Parathyroid adenoma (tissue), 2 donors: ENCODE measurements at regions not wholly inside any gene's neighbourhood (a gene's known extent, or its start where the extent isn't known, plus 50 kb on each side); places are given as distances from the start of the nearest gene placed in this dataset.
A peak's percentile ranks its signal among the peaks of the same experiment; 100 is the strongest.

Experiments
- H2AFZ ChIP-seq: fragments of 300-600 bp; sonication (generic); one replicate; pipeline ENCODE4 v1.7.0; 2017; ENCODE audit warnings: antibody characterized with exemption, mild to moderate bottlenecking
- H3K27ac ChIP-seq: fragments of 300-600 bp; sonication (generic); one replicate; pipeline ENCODE4 v1.7.0; 2017
- H3K27me3 ChIP-seq: fragments of 300-600 bp; sonication (generic); one replicate; pipeline ENCODE4 v1.7.0; 2017; ENCODE audit warnings: low read length; ENCODE audit not compliant: control insufficient read depth, insufficient read depth
- H3K36me3 ChIP-seq: fragments of 300-600 bp; sonication (generic); one replicate; pipeline ENCODE4 v1.7.0; 2017; ENCODE audit warnings: low read length; ENCODE audit not compliant: control insufficient read depth, insufficient read depth
- H3K4me1 ChIP-seq: fragments of 300-600 bp; sonication (generic); one replicate; pipeline ENCODE4 v1.7.0; 2017; ENCODE audit warnings: control low read depth
- H3K4me2 ChIP-seq: fragments of 300-600 bp; sonication (generic); one replicate; pipeline ENCODE4 v1.7.0; 2017; ENCODE audit warnings: low read length
- H3K4me3 ChIP-seq: fragments of 300-600 bp; sonication (generic); one replicate; pipeline ENCODE4 v1.7.0; 2017; ENCODE audit warnings: low read depth, low read length
- H3K79me2 ChIP-seq: fragments of 300-600 bp; sonication (generic); one replicate; pipeline ENCODE4 v1.7.0; 2017; ENCODE audit warnings: control low read depth
- H3K9ac ChIP-seq: fragments of 300-600 bp; sonication (generic); one replicate; pipeline ENCODE4 v1.7.0; 2017; ENCODE audit warnings: mild to moderate bottlenecking
- H3K9me3 ChIP-seq: fragments of 300-600 bp; sonication (generic); one replicate; pipeline ENCODE4 v1.7.0; 2017; ENCODE audit warnings: low read length; ENCODE audit not compliant: control insufficient read depth
- CTCF ChIP-seq: fragments of 300-600 bp; sonication (generic); IDR thresholded peaks from one replicate; pipeline ENCODE4 v1.7.0; 2017; ENCODE audit warnings: antibody characterized with exemption, mild to moderate bottlenecking
- donor health status: primary hyperparathyroidism.

DNA sequence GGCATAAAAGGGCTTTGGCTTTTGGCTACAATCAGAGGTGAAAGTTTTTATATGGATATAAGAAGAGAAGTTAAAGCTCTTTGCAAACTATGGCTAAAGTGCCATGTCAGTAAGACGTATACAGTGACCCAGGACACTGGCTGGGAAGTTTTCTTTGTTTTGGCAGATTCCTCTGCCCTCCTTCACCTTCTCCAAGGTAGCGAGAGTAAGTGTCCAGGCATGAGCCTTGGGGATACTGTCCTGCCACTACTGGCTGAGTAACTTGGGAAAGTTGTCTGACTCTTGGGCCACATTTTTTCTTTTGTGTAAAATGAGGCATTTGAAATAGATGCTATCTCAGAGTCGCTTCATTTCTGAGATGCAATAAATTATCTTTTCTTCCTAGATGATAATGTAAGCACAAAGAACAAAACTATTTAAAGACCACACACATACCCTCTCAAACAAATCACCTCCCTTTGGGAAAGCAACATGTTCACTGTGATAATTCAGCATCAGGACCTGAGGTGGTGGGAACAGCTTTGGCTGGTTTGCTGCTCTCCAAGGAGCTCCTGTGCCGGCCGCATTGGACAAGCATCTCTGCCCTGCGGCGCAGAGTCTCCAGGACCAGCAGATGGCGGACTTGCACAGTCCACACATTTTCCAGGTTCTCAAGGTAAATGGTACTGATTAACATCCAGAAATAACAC, 106.3 kb downstream of the PTCSC3 start:
- Histone ChIP-seq H3K79me2 (no peaks in the 10 kb centered on the region), H3K4me2 (no peak overlapping the region), H3K27me3 (no peaks in the 10 kb centered on the region), H3K9ac (no peak overlapping the region), H3K27ac (no peak overlapping the region), H3K4me3 (no peak overlapping the region), H3K9me3 (no peaks in the 10 kb centered on the region), H2AFZ (no peak overlapping the region), H3K36me3 (no peaks in the 10 kb centered on the region), H3K4me1 (no peaks in the 10 kb centered on the region)
- peak; percentile 44 for TF ChIP-seq CTCF

DNA sequence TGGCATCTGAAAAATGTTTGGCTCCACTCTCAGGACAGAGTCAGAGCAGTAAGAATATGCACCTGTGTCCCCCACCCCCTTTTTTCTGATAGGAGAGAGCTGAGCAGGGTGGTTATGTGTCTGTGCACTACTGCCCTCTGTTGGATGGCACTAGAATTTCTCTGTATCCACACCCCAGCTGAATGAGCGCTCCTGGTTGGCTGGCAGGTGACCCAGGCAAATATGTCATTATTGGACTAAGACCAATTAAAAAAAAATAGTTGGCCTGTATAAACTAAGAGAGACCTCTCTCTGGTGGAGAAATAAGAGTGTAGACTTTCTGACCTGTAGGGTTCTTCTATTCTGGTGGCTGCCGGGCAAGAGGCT, 107.0 kb downstream of the PTCSC3 start:
- Histone ChIP-seq H3K9me3 (no peaks in the 10 kb centered on the region), H3K36me3 (no peaks in the 10 kb centered on the region), H3K4me2 (no peak overlapping the region), H3K27ac (no peak overlapping the region), H3K4me3 (no peak overlapping the region), H2AFZ (no peak overlapping the region), H3K79me2 (no peaks in the 10 kb centered on the region), H3K4me1 (no peaks in the 10 kb centered on the region), H3K9ac (no peak overlapping the region), H3K27me3 (no peaks in the 10 kb centered on the region)
- peak; percentile 20 for TF ChIP-seq CTCF

DNA sequence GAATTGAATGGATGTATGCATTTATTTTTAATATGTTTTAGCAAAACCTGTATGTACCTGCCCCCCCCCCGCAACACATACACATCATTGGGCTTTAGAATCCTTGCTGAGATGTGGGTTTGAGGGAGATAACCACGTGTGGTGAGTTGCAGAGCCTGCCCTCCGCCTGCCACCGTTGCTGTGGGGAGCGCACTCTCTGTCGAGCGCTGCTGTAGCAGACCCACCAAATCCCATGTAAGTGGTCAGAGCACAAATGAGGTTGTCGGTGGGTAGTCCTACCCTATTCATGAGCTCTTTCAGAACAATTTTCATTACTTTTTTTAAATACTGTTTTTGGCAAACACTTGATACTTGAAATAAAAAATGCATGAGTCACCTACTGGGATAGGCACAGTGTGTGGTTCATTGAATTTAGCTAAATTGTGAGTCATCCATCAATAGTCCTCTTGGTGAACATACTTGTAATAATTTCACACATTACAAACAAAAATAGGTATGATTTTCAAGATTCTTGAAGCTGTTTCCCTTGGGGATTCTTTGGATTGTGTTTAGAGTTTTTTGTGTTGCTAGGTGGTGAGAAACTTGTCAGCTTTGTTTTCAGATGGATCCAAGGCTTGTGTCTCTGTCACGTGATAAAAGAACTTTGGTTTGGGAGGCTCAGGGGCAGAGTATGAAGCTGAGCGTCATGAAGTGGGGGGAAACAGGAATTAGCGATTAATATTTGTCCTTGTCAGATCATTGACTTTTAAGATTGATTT, 107.6 kb downstream of the PTCSC3 start:
- no peak for TF ChIP-seq CTCF
- Histone ChIP-seq H3K36me3 (no peaks in the 10 kb centered on the region), H3K27ac (no peak overlapping the region), H3K79me2 (no peaks in the 10 kb centered on the region), H3K9me3 (no peaks in the 10 kb centered on the region), H3K4me1 (no peaks in the 10 kb centered on the region), H3K4me3 (no peak overlapping the region), H3K9ac (no peak overlapping the region), H3K4me2 (no peak overlapping the region), H3K27me3 (no peaks in the 10 kb centered on the region), H2AFZ (no peak overlapping the region)

DNA sequence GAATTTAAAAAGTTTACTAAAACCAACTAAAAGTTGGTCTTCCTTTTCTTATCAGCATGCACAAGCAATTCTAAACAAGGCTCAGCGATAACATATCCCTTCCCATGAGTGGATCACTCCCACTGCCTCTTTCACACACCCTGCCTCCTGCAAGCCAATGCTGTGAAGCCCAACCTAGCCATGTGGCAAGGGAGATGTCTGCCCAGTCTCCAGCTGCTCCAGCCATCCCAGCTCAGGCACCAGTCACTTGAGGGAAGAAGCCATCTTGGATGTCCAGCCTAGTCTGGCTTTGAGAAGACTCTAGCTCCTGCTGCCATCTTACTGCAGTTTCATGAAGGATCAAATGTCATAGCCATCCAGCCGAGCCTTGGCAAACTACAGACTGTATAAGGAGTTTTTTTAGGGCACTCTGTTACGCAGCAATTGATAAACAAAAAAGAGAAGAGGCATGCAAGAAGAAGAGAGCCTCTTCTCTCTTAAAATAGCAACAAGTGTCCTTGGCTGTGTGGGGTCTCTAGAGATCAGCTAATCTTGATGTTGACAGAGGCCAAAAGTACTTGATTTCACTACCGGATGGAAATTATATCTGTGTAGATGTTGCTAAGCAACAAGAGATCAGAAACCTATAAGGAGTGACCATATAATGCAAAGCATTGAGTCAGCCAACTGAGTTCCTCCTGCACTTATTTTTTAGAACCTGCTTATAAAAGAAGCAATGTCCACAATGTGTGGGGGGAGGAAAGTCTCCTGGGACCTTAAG, 108.9 kb downstream of the PTCSC3 start:
- Histone ChIP-seq H3K9me3 (no peaks in the 10 kb centered on the region), H3K9ac (no peak overlapping the region), H3K4me2 (no peak overlapping the region), H3K27me3 (no peaks in the 10 kb centered on the region), H3K79me2 (no peaks in the 10 kb centered on the region), H3K36me3 (no peaks in the 10 kb centered on the region), H2AFZ (no peak overlapping the region), H3K27ac (no peak overlapping the region), H3K4me3 (no peak overlapping the region), H3K4me1 (no peaks in the 10 kb centered on the region)
- no peak for TF ChIP-seq CTCF
